ENCODE measurements at regions not wholly inside any gene's neighbourhood (a gene's known extent, or its start where the extent isn't known, plus 50 kb on each side); places are given as distances from the start of the nearest gene placed in this dataset.

- TF ChIP-seq YY1 (IDR thresholded peaks at IDR 0.05; ENCODE audit: low read depth): no peak
- no peak for TF ChIP-seq NFIC (IDR thresholded peaks at IDR 0.05)
- TF ChIP-seq TEAD4 (IDR thresholded peaks at IDR 0.05): no peak
- TF ChIP-seq TAF1 (IDR thresholded peaks at IDR 0.05; ENCODE audit: low read depth): no peak
- TF ChIP-seq MAX (IDR thresholded peaks at IDR 0.05): no peak
- no peak for TF ChIP-seq FOXM1 (IDR thresholded peaks at IDR 0.05; ENCODE audit: borderline replicate concordance, low read depth)
- no peak for TF ChIP-seq CEBPB (IDR thresholded peaks at IDR 0.05)
- TF ChIP-seq REST (IDR thresholded peaks at IDR 0.05; ENCODE audit: low read depth): no peak
- TF ChIP-seq EP300 (IDR thresholded peaks at IDR 0.05; ENCODE audit: borderline replicate concordance): no peak
- TF ChIP-seq RAD21 (IDR thresholded peaks at IDR 0.05; ENCODE audit: low read depth): no peak
- TF ChIP-seq TCF12 (IDR thresholded peaks at IDR 0.05; ENCODE audit: low read depth): no peak
- TF ChIP-seq ZBTB7A (IDR thresholded peaks at IDR 0.05; ENCODE audit: low read depth): no peak
- no peak for TF ChIP-seq EGR1 (IDR thresholded peaks at IDR 0.05)
Measured at GRCh38 chr10:78479467-78479866, 445.8 kb downstream of the RPS24 start.

Data from Ishikawa (cell line).